ENCODE measurements at regions not wholly inside any gene's neighbourhood (a gene's known extent, or its start where the extent isn't known, plus 50 kb on each side); places are given as distances from the start of the nearest gene placed in this dataset.

- Mint-ChIP-seq H3K9me3 (no peaks in the 10 kb centered on the region), H3K4me3 (no peak overlapping the region), H3K36me3 (no peaks in the 10 kb centered on the region), H3K4me1 (peaks cover 84% of the 10 kb centered on the region), H3K27me3 (ENCODE audit: low read depth) (no peaks in the 10 kb centered on the region), H3K27ac (no peak overlapping the region)
- POLR2A ChIA-PET: no interaction called here
- CTCF ChIA-PET: interaction anchor here (0.6 to 2.0 kb wide), 5 partner anchors 12 to 570 kb away, joined by 3 to 8 read pairs (median 4); partner anchors contain the start of gene TNRC6C
- no peak for DNase-seq (ENCODE audit: low spot score)
- TF ChIP-seq ZNF396 (CRISPR knock-in tag; IDR thresholded peaks at IDR 0.05; ENCODE audit: borderline replicate concordance) (no peak), ZNF138 (CRISPR knock-in tag; conservative IDR thresholded peaks at IDR 0.05) (no peak), CDX4 (CRISPR knock-in tag; IDR thresholded peaks at IDR 0.05; ENCODE audit: borderline replicate concordance) (no peak), AR (CRISPR knock-in tag; IDR thresholded peaks at IDR 0.05) (no peak), PREB (CRISPR knock-in tag; IDR thresholded peaks at IDR 0.05; ENCODE audit: borderline replicate concordance) (no peak), TCF7 (CRISPR knock-in tag; IDR thresholded peaks at IDR 0.05; ENCODE audit: low read depth) (no peak)
- TF ChIP-seq, protein P1, sequence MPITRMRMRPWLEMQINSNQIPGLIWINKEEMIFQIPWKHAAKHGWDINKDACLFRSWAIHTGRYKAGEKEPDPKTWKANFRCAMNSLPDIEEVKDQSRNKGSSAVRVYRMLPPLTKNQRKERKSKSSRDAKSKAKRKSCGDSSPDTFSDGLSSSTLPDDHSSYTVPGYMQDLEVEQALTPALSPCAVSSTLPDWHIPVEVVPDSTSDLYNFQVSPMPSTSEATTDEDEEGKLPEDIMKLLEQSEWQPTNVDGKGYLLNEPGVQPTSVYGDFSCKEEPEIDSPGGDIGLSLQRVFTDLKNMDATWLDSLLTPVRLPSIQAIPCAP (CRISPR knock-in tag; IDR thresholded peaks at IDR 0.05): no peak
- TF ChIP-seq, protein P2, sequence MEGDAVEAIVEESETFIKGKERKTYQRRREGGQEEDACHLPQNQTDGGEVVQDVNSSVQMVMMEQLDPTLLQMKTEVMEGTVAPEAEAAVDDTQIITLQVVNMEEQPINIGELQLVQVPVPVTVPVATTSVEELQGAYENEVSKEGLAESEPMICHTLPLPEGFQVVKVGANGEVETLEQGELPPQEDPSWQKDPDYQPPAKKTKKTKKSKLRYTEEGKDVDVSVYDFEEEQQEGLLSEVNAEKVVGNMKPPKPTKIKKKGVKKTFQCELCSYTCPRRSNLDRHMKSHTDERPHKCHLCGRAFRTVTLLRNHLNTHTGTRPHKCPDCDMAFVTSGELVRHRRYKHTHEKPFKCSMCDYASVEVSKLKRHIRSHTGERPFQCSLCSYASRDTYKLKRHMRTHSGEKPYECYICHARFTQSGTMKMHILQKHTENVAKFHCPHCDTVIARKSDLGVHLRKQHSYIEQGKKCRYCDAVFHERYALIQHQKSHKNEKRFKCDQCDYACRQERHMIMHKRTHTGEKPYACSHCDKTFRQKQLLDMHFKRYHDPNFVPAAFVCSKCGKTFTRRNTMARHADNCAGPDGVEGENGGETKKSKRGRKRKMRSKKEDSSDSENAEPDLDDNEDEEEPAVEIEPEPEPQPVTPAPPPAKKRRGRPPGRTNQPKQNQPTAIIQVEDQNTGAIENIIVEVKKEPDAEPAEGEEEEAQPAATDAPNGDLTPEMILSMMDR (IDR thresholded peaks at IDR 0.05): no peak
- TF ChIP-seq, protein P3, sequence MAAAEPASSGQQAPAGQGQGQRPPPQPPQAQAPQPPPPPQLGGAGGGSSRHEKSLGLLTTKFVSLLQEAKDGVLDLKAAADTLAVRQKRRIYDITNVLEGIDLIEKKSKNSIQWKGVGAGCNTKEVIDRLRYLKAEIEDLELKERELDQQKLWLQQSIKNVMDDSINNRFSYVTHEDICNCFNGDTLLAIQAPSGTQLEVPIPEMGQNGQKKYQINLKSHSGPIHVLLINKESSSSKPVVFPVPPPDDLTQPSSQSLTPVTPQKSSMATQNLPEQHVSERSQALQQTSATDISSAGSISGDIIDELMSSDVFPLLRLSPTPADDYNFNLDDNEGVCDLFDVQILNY (CRISPR knock-in tag; IDR thresholded peaks at IDR 0.05): no peak
- TF ChIP-seq, protein P4, sequence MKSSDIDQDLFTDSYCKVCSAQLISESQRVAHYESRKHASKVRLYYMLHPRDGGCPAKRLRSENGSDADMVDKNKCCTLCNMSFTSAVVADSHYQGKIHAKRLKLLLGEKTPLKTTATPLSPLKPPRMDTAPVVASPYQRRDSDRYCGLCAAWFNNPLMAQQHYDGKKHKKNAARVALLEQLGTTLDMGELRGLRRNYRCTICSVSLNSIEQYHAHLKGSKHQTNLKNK (CRISPR knock-in tag; IDR thresholded peaks at IDR 0.05): no peak
- no peak for ATAC-seq
These were observed 247.1 kb downstream of the SEC14L1 start for GRCh38 chr17:77387891-77388290.

GRCh38 chr17:77388384-77389306, 247.9 kb downstream of the SEC14L1 start:
- Mint-ChIP-seq H3K4me1 (peaks cover 82% of the 10 kb centered on the region), H3K27ac (peak overlapping the region; percentile 91), H3K36me3 (no peaks in the 10 kb centered on the region), H3K27me3 (ENCODE audit: low read depth) (no peaks in the 10 kb centered on the region), H3K9me3 (no peaks in the 10 kb centered on the region), H3K4me3 (no peak overlapping the region)
- ATAC-seq: no peak
- TF ChIP-seq ZNF121 (CRISPR knock-in tag; IDR thresholded peaks at IDR 0.05) (peak; percentile 51; the same call in 1 of the 2 replicates), HMGA2 (CRISPR knock-in tag; IDR thresholded peaks at IDR 0.05) (no peak)
- ChIA-PET POLR2A (no interaction called here), CTCF (interaction anchor here (1.1 to 4.2 kb wide), 5 partner anchors 12 to 58 kb away, joined by 4 to 18 read pairs (median 6); no protein-coding TSS in a partner anchor)
- DNase-seq (ENCODE audit: low spot score): no peak

Data from WTC11 (cell line).